IPS-18c (cell line): ENCODE measurements at regions not wholly inside any gene's neighbourhood (a gene's known extent, or its start where the extent isn't known, plus 50 kb on each side); places are given as distances from the start of the nearest gene placed in this dataset.
"Not testable (repeated sequence)": the region's sequence is repeated elsewhere in the genome, so short reads cannot be mapped to it uniquely, and the experiment has no call there.

Experiments used
- H3K4me3 ChIP-seq: 2 replicates; pipeline ENCODE4 v1.7.0; 2013; ENCODE audit warnings: low read depth, mild to moderate bottlenecking, low read length, moderate library complexity; ENCODE audit not compliant: insufficient read depth
- H3K9me3 ChIP-seq: one replicate; pipeline ENCODE4 v1.6.1; 2013; ENCODE audit warnings: mild to moderate bottlenecking, low read length, moderate library complexity; ENCODE audit not compliant: control insufficient read depth, insufficient read depth

DNA sequence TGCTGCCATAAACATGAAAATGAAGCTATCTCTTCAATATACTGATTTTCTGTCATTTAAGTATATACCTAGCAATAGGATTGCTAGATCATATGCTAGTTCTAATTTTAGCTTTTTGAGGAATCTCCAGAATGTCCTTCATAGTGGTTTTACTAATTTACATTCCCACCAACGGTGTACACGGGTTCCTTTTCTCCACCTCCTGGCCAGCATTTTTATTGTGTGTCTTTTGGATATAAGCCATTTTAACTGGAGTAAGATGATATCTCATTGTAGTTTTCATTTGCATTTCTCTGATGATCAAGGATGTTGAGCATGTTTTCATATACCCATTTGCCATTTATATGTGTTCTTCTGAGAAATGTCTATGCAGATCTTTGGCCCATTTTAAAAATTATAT lies 446.5 kb downstream of the GABRG2 start:
- H3K9me3 ChIP-seq, result no peaks in the 10 kb centered on the region
- no peak overlapping the region for H3K4me3 ChIP-seq

DNA sequence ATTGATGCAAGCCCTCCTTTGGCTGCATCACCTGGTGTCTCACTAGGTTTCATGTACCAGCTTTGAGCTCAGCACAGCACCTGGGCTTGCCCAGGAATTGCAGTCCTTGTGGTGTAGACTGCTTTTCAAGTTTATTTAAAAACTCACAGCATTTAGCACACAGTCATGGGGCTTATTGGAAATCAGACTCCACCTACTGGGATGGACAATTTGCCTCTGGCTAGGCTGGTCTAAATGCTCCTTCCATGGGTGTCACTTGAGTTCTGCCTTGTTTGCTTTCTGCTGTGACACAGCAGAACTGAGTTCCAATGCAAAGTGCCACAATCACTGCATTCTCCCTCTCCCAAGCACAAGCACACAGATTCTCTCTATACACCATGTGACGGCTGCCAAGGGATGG lies 453.3 kb downstream of the GABRG2 start:
- Histone ChIP-seq H3K9me3 (no peaks in the 10 kb centered on the region), H3K4me3 (no peak overlapping the region)

DNA sequence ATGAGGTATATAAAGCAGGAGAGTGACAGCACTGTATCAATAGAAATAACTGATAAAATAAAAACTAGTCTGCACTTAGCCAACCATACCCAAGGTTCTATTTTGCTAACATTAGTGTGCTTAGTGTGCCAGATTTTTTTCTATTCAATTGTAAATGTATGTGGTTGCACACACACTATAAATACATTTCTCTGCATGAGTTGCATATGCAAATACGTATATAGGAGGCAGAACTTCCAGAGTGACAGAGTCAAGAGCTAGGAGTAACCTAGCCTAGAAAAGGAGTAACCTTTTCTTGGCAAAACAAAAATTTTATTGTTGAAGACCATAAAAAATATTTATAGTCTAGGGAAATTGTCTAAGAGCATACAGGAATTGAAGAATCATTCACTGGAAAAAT lies 461.6 kb downstream of the GABRG2 start:
- Histone ChIP-seq H3K4me3 (no peak overlapping the region), H3K9me3 (no peaks in the 10 kb centered on the region)

DNA sequence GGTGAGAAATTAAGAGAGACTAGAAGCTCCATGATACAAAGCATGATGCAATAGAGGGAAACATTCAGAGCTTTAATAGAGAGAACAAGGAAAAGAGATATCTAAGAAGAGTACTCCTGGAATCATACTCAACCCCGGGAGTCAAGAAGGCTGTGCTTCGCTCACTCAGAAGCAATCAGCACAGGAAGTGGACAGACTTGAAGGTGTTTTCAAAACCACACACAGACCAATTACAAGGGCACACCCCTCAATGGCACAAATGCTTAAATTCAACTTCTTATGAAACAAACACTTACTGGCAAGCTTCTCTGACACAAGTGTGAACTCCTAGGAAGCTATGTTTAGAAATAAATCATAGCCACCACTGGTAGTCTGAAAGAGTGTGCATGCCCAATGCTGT lies 462.3 kb downstream of the GABRG2 start:
- no peak overlapping the region for H3K4me3 ChIP-seq

DNA sequence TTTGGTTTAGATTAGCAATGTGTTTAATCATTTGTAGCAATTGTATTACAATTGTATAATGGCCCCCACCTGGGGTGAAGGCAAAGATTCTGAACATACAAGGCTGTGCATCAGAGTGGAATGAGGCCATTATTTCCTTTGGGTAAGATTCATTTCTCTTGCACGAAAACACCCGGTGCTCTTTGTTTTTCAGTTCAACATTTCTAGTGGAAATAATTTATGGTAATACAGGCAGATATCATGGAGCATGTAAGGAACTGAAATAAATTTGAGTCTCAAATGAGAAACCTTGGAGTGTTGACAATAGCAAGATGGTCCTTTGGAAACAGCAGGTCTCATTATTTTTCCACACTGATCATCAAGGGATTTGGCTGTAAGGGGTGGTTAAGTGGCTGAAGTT lies 475.9 kb downstream of the GABRG2 start:
- no peak overlapping the region for H3K4me3 ChIP-seq
- no peaks in the 10 kb centered on the region for H3K9me3 ChIP-seq

More for the DNA sequence above, 462.3 kb downstream of the GABRG2 start:
- no peaks in the 10 kb centered on the region for H3K9me3 ChIP-seq

DNA sequence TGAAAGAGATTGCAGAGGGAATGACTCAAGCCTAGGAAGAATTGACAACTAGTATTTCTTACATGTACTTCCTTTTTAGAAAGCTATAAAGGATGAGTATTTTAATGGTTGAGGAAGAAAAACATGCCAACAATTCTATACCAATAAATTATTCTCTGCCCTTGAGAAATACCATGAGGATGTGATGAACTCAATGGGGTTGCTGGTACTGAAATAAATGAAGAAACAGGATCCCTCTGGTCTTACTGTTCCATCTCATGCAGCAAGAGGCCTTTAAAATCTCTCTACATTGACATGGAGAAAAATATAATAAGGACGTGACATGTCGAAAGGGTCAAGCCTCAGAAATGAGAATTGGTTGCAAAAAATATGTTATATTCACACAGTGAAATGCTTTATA lies 477.3 kb downstream of the GABRG2 start:
- no peak overlapping the region for H3K4me3 ChIP-seq
- no peaks in the 10 kb centered on the region for H3K9me3 ChIP-seq

DNA sequence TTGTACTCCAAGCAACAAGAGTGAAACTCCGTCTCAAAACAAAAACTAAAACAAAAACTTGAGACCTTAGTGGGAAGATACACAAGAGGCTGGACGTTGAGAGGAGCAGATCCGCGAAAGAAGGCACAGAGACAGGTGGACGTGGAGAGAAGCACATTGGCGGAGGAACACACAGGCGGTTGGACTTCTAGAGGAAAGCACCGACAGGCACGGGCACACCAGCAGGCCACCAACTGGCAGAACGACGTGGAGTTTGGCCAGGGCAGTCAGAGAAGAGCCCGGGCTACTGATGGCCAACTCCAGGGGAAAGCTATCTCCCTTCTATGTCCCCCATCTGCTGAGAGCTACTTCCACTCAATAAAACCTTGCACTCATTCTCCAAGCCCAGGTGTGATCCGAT lies 482.7 kb downstream of the GABRG2 start:
- Histone ChIP-seq H3K4me3 (no peak overlapping the region), H3K9me3 (peaks cover 3% of the 10 kb centered on the region)

DNA sequence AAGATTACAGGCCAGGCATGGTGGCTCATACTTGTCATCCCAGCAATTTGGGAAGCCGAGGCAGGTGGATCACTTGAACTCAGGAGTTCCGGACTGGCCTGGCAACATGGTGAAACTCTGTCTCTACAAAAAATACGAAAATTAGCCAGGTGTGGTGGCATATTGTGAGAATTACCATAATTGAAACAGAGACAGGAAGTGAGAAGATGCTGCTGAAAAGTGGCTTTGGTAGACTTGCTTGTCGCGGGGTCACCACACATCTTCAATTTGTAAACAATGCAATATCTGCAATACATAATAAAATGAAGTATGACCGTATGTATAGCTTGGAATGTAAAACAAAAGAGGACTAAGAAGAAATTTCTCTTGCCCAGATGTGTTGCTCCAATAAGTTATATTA lies 490.5 kb downstream of the GABRG2 start:
- Histone ChIP-seq H3K4me3 (no peak overlapping the region), H3K9me3 (no peaks in the 10 kb centered on the region)

DNA sequence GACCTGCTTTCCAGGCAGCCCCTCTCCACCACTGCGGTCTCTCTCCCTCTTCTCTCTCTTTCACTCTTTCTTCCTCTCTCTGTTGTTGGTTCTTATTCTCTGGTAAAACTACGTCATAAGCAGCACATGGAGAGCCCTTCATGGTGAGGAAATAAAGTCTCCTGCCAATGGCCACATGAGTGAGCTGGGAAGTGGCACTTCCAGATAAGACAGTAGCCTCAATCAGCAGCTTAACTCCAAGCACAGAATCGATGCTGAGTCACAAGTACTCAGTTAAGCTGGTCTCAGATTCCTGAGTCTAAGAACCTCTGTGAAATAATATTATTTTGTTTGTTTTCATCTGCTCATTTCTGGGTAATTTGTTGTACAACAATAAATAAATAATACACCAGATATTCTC lies 500.1 kb downstream of the GABRG2 start:
- no peaks in the 10 kb centered on the region for H3K9me3 ChIP-seq
- H3K4me3 ChIP-seq, result no peak overlapping the region

DNA sequence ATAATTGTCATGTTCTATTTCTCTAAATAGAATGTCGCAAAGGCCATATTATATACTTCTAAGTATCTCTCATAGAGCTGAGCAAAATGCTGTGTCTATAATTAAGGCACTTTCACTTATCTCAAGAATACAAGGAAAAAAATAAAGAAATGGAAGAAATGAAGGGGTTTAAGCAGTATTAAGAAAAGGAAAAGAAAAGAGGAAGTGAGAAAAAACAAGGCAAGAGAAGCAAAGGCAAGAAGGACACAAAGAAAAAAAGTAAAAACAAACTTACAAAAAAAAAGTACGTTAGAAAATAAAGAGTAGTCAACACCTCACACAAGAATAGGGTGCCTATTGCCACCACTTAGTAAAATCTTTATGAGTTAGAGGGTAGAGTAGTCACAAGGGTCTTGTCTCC lies 506.2 kb downstream of the GABRG2 start:
- no peak overlapping the region for H3K4me3 ChIP-seq
- H3K9me3 ChIP-seq, result no peaks in the 10 kb centered on the region

DNA sequence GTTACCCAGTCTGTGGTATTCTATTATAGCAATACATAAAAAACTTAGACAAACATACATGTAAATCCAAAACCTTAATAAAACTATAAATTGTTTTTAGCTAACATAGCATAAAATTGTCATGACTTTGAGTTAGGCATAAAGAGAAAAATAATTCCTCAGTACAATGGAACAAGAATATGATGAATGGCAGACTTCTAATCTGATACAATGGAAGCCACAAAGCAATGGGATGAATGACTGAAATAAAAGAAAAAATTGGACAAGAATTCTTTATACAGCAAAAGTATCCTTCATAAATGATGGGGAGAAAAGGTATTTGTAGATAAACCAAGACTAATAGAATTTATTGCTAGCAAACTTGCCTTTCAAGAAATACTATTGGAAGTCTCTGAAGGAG lies 524.2 kb downstream of the GABRG2 start:
- Histone ChIP-seq H3K9me3 (peaks cover 3% of the 10 kb centered on the region), H3K4me3 (no peak overlapping the region)

DNA sequence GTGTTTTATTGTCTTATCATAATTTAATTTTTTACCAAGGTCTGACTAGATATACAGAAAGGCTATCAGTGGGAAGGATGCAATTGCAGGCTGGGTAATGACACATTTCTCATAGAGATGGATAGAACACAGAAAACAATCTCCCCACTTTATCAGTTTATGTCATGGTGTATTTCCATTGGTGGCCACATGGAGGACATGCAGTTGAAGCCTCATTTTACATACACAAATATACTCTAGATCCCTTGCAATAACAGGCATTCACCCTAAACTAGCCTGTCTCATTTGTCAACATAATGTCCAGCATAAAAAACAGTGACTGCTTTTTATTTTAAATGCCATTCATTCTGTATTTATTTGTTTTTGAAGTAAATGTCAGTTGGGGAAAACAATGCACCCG lies 526.3 kb downstream of the GABRG2 start:
- H3K4me3 ChIP-seq, result no peak overlapping the region
- H3K9me3 ChIP-seq, result peaks cover 3% of the 10 kb centered on the region

DNA sequence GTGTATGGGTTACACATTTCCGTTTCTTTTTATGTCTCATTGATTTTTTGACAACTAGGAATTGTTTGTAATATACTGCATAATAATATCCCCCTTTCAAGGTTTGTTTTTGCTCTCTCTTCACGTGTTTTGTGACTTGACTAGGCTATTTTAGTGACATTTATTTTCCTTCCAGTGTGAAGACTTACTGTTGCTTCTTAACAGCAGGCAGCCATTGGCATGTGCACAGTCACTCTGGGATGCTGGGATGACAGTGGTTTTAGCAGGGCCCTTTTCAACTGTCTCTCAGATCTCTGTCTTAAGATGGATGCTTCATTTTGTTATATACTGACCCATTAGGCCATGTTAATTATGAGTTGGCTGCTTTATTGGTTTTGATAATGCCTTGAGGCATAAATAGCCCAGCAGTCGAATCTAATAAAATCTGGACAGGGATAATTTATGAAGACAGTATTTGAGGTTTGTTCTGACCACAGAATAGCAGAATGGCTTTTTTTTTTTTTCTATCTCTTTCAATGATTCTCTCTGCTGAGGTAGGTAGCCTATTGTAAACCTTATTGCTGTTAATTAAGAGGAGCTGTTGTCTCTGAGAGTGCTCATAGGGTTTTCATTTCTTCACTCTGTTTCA lies 536.0 kb downstream of the GABRG2 start:
- Histone ChIP-seq H3K9me3 (no peaks in the 10 kb centered on the region), H3K4me3 (no peak overlapping the region)

DNA sequence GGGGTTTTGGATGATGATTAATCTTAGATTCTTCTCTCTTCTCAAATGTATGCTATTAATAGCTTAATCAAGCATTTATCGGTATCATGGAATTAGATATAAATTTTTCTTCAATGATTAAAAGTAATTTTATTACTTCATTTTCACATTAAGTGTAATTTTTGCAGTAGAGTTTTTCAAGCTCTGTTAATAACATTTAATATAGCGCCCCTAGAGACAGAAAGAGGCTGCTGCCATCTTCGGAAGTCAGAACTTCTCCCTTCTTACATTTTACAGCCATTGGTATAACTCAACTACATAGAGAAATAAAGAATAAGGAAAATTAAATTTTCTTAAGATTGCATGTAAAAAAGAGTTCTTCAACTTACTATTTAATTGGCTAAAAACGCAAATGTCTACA lies 540.3 kb downstream of the GABRG2 start:
- peaks cover 3% of the 10 kb centered on the region for H3K9me3 ChIP-seq
- no peak overlapping the region for H3K4me3 ChIP-seq

DNA sequence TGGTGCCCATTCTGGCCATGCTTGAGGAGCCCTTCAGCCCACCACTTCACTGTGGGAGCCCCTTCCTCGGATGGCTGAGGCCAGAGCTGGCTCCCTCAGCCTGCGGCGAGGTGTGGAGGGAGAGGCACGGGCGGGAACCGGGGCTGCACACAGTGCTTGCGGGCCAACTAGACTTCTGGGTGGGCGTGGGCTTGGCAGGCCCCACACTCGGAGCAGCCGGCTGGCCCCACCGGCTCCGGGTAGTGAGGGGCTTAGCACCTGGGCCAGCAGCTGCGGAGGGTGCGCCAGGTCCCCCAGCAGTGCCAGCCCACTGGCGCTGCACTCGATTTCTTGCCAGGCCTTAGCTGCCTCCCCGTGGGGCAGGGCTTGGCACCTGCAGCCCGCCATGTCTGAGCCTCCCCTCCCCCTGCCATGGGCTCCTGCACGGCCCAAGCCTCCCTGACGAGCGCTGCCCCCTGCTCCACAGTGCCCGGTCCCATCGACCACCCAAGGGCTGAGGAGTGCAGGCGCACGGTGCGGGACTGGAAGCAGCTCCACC lies 554.2 kb downstream of the GABRG2 start:
- H3K9me3 ChIP-seq, H3K4me3 ChIP-seq: not testable (repeated sequence)

DNA sequence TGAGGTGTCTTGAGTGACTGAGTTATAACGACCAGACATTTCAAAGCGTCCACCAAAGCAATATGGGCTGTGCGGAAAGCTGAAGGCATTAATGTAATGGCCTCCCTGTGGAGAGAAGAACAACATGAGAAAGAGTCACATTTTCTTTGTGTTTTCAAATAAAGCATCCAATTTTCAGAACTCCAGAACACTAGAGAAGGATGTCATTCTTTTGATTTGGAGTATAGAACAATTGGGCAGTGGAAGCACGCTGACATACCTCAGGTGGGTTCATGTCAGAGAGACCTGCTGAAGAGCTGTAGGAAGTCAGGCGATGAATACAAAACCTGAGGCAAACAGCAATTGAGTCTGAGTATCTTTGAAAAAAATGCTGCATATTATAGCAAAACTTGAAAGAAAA lies 556.5 kb downstream of the GABRG2 start:
- no peak overlapping the region for H3K4me3 ChIP-seq
- peaks cover 3% of the 10 kb centered on the region for H3K9me3 ChIP-seq

DNA sequence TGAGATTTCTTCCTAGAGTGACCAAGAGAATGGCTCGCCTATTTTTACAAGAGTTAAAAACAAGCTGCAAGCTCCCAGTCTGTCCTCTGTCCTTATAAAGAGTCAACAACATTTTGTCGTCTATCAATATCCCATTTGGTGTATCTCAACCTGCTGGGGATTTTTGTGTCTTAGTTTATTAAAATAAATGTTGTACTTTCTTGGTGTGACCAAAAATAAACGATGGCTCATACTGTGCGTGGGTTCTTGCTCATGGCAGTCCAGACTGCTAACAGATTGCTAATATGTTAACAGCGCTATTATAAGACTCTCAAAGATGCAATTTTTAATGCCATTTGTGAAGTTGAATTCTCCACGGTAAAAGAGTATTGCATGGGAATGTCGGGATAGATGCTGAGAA lies 569.9 kb downstream of the GABRG2 start:
- no peak overlapping the region for H3K4me3 ChIP-seq
- peaks cover 12% of the 10 kb centered on the region for H3K9me3 ChIP-seq

DNA sequence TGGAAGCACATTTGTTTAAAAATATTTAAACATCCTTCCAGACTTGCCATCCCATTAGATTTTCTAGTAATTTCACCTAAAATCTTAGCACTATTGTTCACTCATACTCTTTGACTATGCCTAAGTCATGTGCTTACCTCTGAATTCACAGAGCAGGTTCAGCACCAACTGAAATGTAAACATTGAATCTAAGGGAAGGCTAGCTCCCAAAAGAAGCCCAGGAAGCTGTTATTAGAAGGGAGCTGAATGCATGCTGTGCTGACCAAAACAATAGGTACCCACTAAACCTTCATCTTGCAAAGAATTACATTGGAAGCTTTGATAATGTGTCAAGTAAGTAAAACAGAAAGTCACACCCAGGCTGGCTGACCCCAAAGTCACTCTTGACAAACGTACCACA lies 571.3 kb downstream of the GABRG2 start:
- H3K9me3 ChIP-seq, result peaks cover 8% of the 10 kb centered on the region
- no peak overlapping the region for H3K4me3 ChIP-seq

DNA sequence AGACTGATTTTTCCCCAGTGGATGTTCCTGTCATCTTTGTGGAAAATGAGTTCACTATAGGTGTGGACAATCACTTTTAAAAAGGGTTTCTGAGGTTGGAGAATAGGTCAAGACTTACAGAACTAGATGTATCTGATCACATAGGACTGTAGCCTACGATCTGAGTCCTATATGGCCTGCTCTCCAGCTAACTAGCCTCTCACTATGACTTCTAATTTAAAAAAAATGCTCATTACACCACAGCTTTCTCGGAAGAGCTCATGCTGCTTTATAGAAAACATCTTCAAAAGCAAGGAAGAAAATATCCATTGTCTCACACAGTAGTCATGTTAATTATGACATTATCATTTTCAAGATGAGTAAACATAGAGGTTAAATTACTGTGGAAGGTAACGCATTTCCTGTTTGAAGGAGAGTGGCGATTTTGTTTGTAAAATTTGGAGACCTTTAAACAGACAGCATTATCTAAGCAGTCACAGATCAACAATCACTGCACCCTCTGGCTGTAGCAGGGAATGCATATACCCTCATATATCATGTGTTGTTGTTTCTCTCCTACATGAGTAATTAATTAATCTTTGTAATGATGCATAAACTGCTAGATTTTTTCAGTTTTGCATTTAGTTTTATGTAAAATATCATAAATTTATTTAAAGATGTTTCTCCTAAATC lies 573.7 kb downstream of the GABRG2 start:
- H3K9me3 ChIP-seq, result no peaks in the 10 kb centered on the region
- no peak overlapping the region for H3K4me3 ChIP-seq
